ENCODE measurements at regions not wholly inside any gene's neighbourhood (a gene's known extent, or its start where the extent isn't known, plus 50 kb on each side); places are given as distances from the start of the nearest gene placed in this dataset.

DNA sequence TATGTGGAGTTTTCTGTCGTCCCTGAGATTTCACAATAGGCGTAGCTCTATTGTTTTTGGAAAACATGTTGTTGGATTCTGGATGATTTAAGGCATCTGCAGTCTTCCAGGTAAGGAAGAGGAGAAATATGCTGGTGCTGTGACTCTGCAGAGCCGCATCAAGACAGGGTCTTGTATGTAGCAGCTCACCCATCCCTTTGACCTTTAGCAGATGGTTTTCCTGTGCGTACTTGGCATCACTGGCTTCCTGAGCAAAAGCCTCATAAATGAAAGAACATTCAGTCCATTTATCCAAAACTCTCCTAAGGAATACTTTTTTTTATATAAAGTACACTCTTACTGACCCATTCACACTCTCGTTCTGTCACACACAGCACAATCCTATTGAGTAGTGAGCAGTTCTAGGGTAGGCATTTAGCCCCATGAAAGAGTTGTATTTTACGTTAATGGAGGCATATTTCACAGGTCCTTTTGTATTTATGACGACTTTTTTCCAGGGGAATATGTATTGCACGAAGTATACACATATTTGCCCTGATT lies 443.9 kb downstream of the STK39 start:
- in situ Hi-C loops (cut with MboI; ENCODE audit: low pct_ligation_motif_present in 1 of 4, low pct_unique_long_range_greater_than_20kb in 1 of 4, low sequenced_read_pairs in 3 of 4), result no loop called here

DNA sequence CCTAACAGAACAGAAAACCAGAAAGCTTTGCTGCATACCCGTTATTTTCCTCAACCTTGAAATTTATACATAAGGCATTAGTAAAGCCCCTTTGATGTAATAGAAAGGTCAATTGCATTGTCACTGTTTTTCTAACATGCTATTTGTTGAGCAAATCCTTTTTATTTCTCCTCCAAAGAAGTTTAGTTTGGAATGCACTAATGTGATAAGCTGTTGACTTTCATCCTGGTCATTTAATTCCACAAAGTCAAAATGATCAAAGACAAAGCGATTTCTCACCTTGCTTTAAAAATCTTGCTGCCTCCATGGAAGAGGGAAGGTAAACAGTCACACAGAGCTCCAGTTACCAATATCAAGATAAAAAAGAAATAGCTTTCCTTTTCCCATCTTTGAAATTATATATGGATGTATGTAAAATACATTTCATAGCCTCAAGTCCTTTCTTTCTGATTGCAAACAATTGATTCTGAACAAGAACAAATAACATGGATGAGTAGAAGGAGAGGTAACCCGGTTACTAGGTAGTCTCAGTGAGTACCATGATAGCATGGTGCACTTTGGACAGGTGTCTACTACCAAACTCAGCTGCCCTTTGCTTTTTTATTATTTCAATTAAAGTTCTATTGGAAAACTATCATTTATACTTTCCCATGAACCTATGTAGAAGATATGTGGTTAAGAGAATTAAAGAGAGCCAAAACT lies 452.7 kb downstream of the STK39 start:
- intact Hi-C loops (cut with DNase I; ENCODE audit: low total_unique reads) (no loop called here), in situ Hi-C loops (cut with MboI; ENCODE audit: low pct_ligation_motif_present in 1 of 4, low pct_unique_long_range_greater_than_20kb in 1 of 4, low sequenced_read_pairs in 3 of 4) (no loop called here)
- DNase-seq, result no peak
- no peak overlapping the region for H3K27ac ChIP-seq
- no peak overlapping the region for H3K4me3 ChIP-seq
- 68 to 74% methylated on average over 3 of the region's 3 CpGs for WGBS, 2 donors (ENCODE audit: low coverage in 1 of 2)
- no peak for TF ChIP-seq EP300 (IDR thresholded peaks at IDR 0.05; ENCODE audit: low read depth)
- no peak for TF ChIP-seq POLR2AphosphoS5 (IDR thresholded peaks at IDR 0.05)
- TF ChIP-seq POLR2A (IDR thresholded peaks at IDR 0.05), result no peak
- TF ChIP-seq, protein P1, sequence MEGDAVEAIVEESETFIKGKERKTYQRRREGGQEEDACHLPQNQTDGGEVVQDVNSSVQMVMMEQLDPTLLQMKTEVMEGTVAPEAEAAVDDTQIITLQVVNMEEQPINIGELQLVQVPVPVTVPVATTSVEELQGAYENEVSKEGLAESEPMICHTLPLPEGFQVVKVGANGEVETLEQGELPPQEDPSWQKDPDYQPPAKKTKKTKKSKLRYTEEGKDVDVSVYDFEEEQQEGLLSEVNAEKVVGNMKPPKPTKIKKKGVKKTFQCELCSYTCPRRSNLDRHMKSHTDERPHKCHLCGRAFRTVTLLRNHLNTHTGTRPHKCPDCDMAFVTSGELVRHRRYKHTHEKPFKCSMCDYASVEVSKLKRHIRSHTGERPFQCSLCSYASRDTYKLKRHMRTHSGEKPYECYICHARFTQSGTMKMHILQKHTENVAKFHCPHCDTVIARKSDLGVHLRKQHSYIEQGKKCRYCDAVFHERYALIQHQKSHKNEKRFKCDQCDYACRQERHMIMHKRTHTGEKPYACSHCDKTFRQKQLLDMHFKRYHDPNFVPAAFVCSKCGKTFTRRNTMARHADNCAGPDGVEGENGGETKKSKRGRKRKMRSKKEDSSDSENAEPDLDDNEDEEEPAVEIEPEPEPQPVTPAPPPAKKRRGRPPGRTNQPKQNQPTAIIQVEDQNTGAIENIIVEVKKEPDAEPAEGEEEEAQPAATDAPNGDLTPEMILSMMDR (IDR thresholded peaks at IDR 0.05), result no peak
- no peaks in the 10 kb centered on the region for H3K36me3 ChIP-seq
- H3K9me3 ChIP-seq, result no peaks in the 10 kb centered on the region
- no peaks in the 10 kb centered on the region for H3K27me3 ChIP-seq
- no peaks in the 10 kb centered on the region for H3K4me1 ChIP-seq

More for the DNA sequence above, 443.9 kb downstream of the STK39 start:
- H3K27ac ChIP-seq, result no peak overlapping the region
- TF ChIP-seq POLR2AphosphoS5 (IDR thresholded peaks at IDR 0.05), result no peak
- no peak for TF ChIP-seq EP300 (IDR thresholded peaks at IDR 0.05; ENCODE audit: low read depth)
- TF ChIP-seq POLR2A (IDR thresholded peaks at IDR 0.05), result no peak
- TF ChIP-seq, protein P1 (IDR thresholded peaks at IDR 0.05), result no peak
- no peak for DNase-seq
- WGBS, 2 donors (ENCODE audit: low coverage in 1 of 2), result 82 to 87% methylated on average over 7 to 8 of the region's 8 CpGs
- H3K4me1 ChIP-seq, result no peaks in the 10 kb centered on the region
- H3K27me3 ChIP-seq, result no peaks in the 10 kb centered on the region
- intact Hi-C loops (cut with DNase I; ENCODE audit: low total_unique reads), result no loop called here
- H3K36me3 ChIP-seq, result no peaks in the 10 kb centered on the region
- H3K9me3 ChIP-seq, result no peaks in the 10 kb centered on the region
- H3K4me3 ChIP-seq, result no peak overlapping the region

DNA sequence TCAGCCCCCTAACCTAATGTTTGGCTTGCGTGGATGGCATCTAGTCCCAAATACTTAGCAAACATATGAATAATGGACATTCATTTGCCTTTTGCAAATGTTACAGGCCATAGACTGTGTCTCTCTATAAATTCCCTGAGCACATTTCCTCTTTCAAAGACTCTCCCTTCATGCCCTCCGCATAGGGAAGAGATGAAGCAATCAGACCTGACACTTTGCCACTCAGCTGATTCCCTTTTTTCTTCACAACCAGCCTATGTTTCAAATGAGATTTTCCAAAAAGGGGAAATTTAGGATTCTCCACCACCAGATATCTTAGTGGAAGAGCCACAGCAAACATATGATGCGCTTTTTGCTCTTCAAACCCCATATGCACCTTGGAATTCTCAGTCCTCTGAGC lies 453.7 kb downstream of the STK39 start:
- in situ Hi-C loops (cut with MboI; ENCODE audit: low pct_ligation_motif_present in 1 of 4, low pct_unique_long_range_greater_than_20kb in 1 of 4, low sequenced_read_pairs in 3 of 4), result no loop called here
- intact Hi-C loops (cut with DNase I; ENCODE audit: low total_unique reads), result no loop called here
- DNase-seq, result no peak
- TF ChIP-seq, protein P1 (IDR thresholded peaks at IDR 0.05), result no peak
- TF ChIP-seq POLR2AphosphoS5 (IDR thresholded peaks at IDR 0.05) (no peak), POLR2A (IDR thresholded peaks at IDR 0.05) (no peak), EP300 (IDR thresholded peaks at IDR 0.05; ENCODE audit: low read depth) (no peak)
- H3K9me3 ChIP-seq, result no peaks in the 10 kb centered on the region
- H3K27me3 ChIP-seq, result no peaks in the 10 kb centered on the region
- H3K4me3 ChIP-seq, result no peak overlapping the region
- WGBS, 2 donors (ENCODE audit: low coverage in 1 of 2), result 90 to 95% methylated on average over 2 to 3 of the region's 3 CpGs
- no peaks in the 10 kb centered on the region for H3K36me3 ChIP-seq
- no peaks in the 10 kb centered on the region for H3K4me1 ChIP-seq
- no peak overlapping the region for H3K27ac ChIP-seq

DNA sequence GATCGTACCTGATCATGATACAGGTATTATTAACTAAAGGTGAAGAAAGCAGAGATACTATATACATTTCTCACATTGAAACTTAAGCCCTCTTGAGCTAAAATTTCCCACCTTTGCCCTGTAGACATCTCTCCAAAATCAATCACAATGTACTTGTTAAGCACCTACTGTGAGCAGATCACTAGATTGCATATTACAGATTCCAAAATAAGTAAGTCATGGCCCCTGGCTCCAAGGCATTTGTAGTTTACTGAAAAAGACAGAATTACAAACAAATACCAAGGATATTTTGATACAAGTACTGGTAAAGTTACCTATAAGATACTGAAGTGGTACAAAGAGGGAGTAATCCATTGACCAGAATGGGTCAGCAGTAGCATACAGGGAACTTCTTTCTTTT lies 455.3 kb downstream of the STK39 start:
- in situ Hi-C loops (cut with MboI; ENCODE audit: low pct_ligation_motif_present in 1 of 4, low pct_unique_long_range_greater_than_20kb in 1 of 4, low sequenced_read_pairs in 3 of 4), result no loop called here
- no peak overlapping the region for H3K27ac ChIP-seq

More for the DNA sequence above, 455.3 kb downstream of the STK39 start:
- no peak overlapping the region for H3K4me3 ChIP-seq
- intact Hi-C loops (cut with DNase I; ENCODE audit: low total_unique reads), result no loop called here
- TF ChIP-seq POLR2AphosphoS5 (IDR thresholded peaks at IDR 0.05), result no peak
- TF ChIP-seq, protein P1 (IDR thresholded peaks at IDR 0.05), result no peak
- no peak for TF ChIP-seq EP300 (IDR thresholded peaks at IDR 0.05; ENCODE audit: low read depth)
- no peak for TF ChIP-seq POLR2A (IDR thresholded peaks at IDR 0.05)
- DNase-seq, result no peak
- peaks cover 0 to 5% (median 2%) of the 10 kb centered on the region in 4 donors for H3K4me1 ChIP-seq
- WGBS, 2 donors (ENCODE audit: low coverage in 1 of 2), result 93 to 100% methylated on average over 1 of the region's 1 CpG
- no peaks in the 10 kb centered on the region for H3K9me3 ChIP-seq
- no peaks in the 10 kb centered on the region for H3K36me3 ChIP-seq
- H3K27me3 ChIP-seq, result no peaks in the 10 kb centered on the region

Data from transverse colon (tissue), 4 donors.